WTC11 (cell line): ENCODE measurements at regions not wholly inside any gene's neighbourhood (a gene's known extent, or its start where the extent isn't known, plus 50 kb on each side); places are given as distances from the start of the nearest gene placed in this dataset.

Experiments
- ATAC-seq: fragments of 200-7000 bp; cut with Tn5 transposase; 2 replicates; pipeline ENCODE4 v1.10.0; 2021; ENCODE audit warnings: mild to moderate bottlenecking, moderate library complexity
- CTCF ChIA-PET: fragments of 300-600 bp; sonication (Branson Sonifier 250); formaldehyde crosslinking; loops from one replicate; lab custom pipeline; 2021; ENCODE audit warnings: antibody characterized with exemption; lab: Charles Lee
- POLR2A ChIA-PET: fragments of 350-600 bp; sonication (Branson Sonifier 250); formaldehyde crosslinking; loops from one replicate; lab custom pipeline; 2021; ENCODE audit warnings: antibody characterized with exemption; lab: Charles Lee
- DNase-seq: peaks from one replicate; pipeline ENCODE4 v3.0.0; 2021; ENCODE audit warnings: low spot score
- H3K27ac Mint-ChIP-seq: 2 replicates; pipeline ENCODE4 v1.8.0; 2021; ENCODE audit warnings: mixed read lengths
- H3K27me3 Mint-ChIP-seq: 2 replicates; pipeline ENCODE4 v1.8.0; 2021; ENCODE audit warnings: low read depth, mild to moderate bottlenecking, moderate library complexity, mixed read lengths
- H3K36me3 Mint-ChIP-seq: 2 replicates; pipeline ENCODE4 v1.8.0; 2021; ENCODE audit warnings: mixed read lengths
- H3K4me1 Mint-ChIP-seq: 2 replicates; pipeline ENCODE4 v1.8.0; 2022; ENCODE audit warnings: mixed read lengths
- H3K4me3 Mint-ChIP-seq: 2 replicates; pipeline ENCODE4 v1.8.0; 2021; ENCODE audit warnings: mild to moderate bottlenecking, moderate library complexity, mixed read lengths
- H3K9me3 Mint-ChIP-seq: 2 replicates; pipeline ENCODE4 v1.8.0; 2021; ENCODE audit warnings: mixed read lengths
- ATF1 ChIP-seq: sonication (generic); formaldehyde crosslinking; IDR thresholded peaks from 2 replicates; pipeline ENCODE4 v1.8.1; 2023; ENCODE audit warnings: mild to moderate bottlenecking, moderate library complexity, missing genetic modification reagents
- ATF2 ChIP-seq: sonication (generic); formaldehyde crosslinking; IDR thresholded peaks from 2 replicates; pipeline ENCODE4 v1.8.1; 2022; ENCODE audit warnings: low read depth, missing genetic modification reagents, borderline replicate concordance
- ATF6 ChIP-seq: sonication (generic); formaldehyde crosslinking; IDR thresholded peaks from 2 replicates; pipeline ENCODE4 v1.8.1; 2023; ENCODE audit warnings: mild to moderate bottlenecking, missing genetic modification reagents
- CBFB ChIP-seq: sonication (generic); formaldehyde crosslinking; IDR thresholded peaks from 2 replicates; pipeline ENCODE4 v1.8.1; 2022; ENCODE audit warnings: mild to moderate bottlenecking, low read depth, missing genetic modification reagents
- CREM ChIP-seq: sonication (generic); formaldehyde crosslinking; IDR thresholded peaks from 2 replicates; pipeline ENCODE4 v1.8.1; 2022; ENCODE audit warnings: mild to moderate bottlenecking, missing genetic modification reagents, moderate library complexity
- E2F4 ChIP-seq: sonication (generic); formaldehyde crosslinking; IDR thresholded peaks from 2 replicates; pipeline ENCODE4 v1.8.1; 2022; ENCODE audit warnings: low read depth, mild to moderate bottlenecking, moderate library complexity, missing genetic modification reagents, borderline replicate concordance
- E2F5 ChIP-seq: sonication (generic); formaldehyde crosslinking; IDR thresholded peaks from 2 replicates; pipeline ENCODE4 v1.8.1; 2022; ENCODE audit warnings: mild to moderate bottlenecking, moderate library complexity, missing genetic modification reagents
- EMX1 ChIP-seq: fragments of 250-450 bp; sonication (Bioruptor Pico); IDR thresholded peaks from 2 replicates; pipeline ENCODE4 v1.8.0; 2021; ENCODE audit warnings: mild to moderate bottlenecking
- FOXP4 ChIP-seq: sonication (generic); formaldehyde crosslinking; IDR thresholded peaks from 2 replicates; pipeline ENCODE4 v1.8.0; 2022; ENCODE audit warnings: mild to moderate bottlenecking, missing genetic modification reagents
- GABPB1 ChIP-seq: sonication (generic); formaldehyde crosslinking; IDR thresholded peaks from 2 replicates; pipeline ENCODE4 v1.8.1; 2023; ENCODE audit warnings: mild to moderate bottlenecking, missing genetic modification reagents
- GRHL2 ChIP-seq: fragments of 250-450 bp; sonication (Bioruptor Pico); IDR thresholded peaks from 2 replicates; pipeline ENCODE4 v1.8.0; 2022; ENCODE audit warnings: mild to moderate bottlenecking, moderate library complexity; ENCODE audit not compliant: insufficient replicate concordance, severe bottlenecking
- NFATC4 ChIP-seq: fragments of 250-450 bp; sonication (Bioruptor Pico); IDR thresholded peaks from 2 replicates; pipeline ENCODE4 v1.9.0; 2021; ENCODE audit warnings: mild to moderate bottlenecking
- NFYB ChIP-seq: sonication (generic); formaldehyde crosslinking; conservative IDR thresholded peaks from 2 replicates; pipeline ENCODE4 v1.8.0; 2022; ENCODE audit warnings: low read depth, missing genetic modification reagents
- OVOL2 ChIP-seq: fragments of 250-450 bp; sonication (Bioruptor Pico); IDR thresholded peaks from 2 replicates; pipeline ENCODE4 v1.9.0; 2021; ENCODE audit warnings: mild to moderate bottlenecking, borderline replicate concordance
- PREB ChIP-seq: sonication (generic); formaldehyde crosslinking; IDR thresholded peaks from 2 replicates; pipeline ENCODE4 v1.8.1; 2022; ENCODE audit warnings: mild to moderate bottlenecking, missing genetic modification reagents, moderate library complexity, borderline replicate concordance
- RORB ChIP-seq: fragments of 250-450 bp; sonication (Bioruptor Pico); IDR thresholded peaks from 2 replicates; pipeline ENCODE4 v1.9.0; 2021; ENCODE audit warnings: mild to moderate bottlenecking
- SMAD4 ChIP-seq: sonication (generic); formaldehyde crosslinking; IDR thresholded peaks from 2 replicates; pipeline ENCODE4 v1.8.0; 2022; ENCODE audit warnings: mild to moderate bottlenecking, missing genetic modification reagents
- TEAD4 ChIP-seq: sonication (generic); formaldehyde crosslinking; IDR thresholded peaks from 2 replicates; pipeline ENCODE4 v1.8.0; 2022; ENCODE audit warnings: mild to moderate bottlenecking, missing genetic modification reagents
- TP53 ChIP-seq: sonication (generic); formaldehyde crosslinking; IDR thresholded peaks from 2 replicates; pipeline ENCODE4 v1.8.1; 2023; ENCODE audit warnings: mild to moderate bottlenecking, missing genetic modification reagents
- ZMAT4 ChIP-seq: fragments of 250-450 bp; sonication (Bioruptor Pico); IDR thresholded peaks from 2 replicates; pipeline ENCODE4 v1.9.0; 2021; ENCODE audit warnings: mild to moderate bottlenecking
- ZNF121 ChIP-seq: sonication (generic); formaldehyde crosslinking; IDR thresholded peaks from 2 replicates; pipeline ENCODE4 v1.8.0; 2023; ENCODE audit warnings: missing genetic modification reagents
- ZNF219 ChIP-seq: sonication (generic); formaldehyde crosslinking; IDR thresholded peaks from 2 replicates; pipeline ENCODE4 v1.8.0; 2023; ENCODE audit warnings: missing genetic modification reagents, mild to moderate bottlenecking, borderline replicate concordance
- ZNF232 ChIP-seq: sonication (generic); formaldehyde crosslinking; IDR thresholded peaks from 2 replicates; pipeline ENCODE4 v1.8.0; 2022; ENCODE audit warnings: mild to moderate bottlenecking, missing genetic modification reagents
- ZNF396 ChIP-seq: fragments of 250-450 bp; sonication (Bioruptor Pico); IDR thresholded peaks from 2 replicates; pipeline ENCODE4 v1.8.0; 2021; ENCODE audit warnings: mild to moderate bottlenecking, moderate library complexity, borderline replicate concordance
- ZNF416 ChIP-seq: fragments of 250-450 bp; sonication (Bioruptor Pico); IDR thresholded peaks from 2 replicates; pipeline ENCODE4 v1.9.0; 2021; ENCODE audit warnings: mild to moderate bottlenecking, inconsistent platforms
- ZSCAN18 ChIP-seq: fragments of 250-450 bp; sonication (Bioruptor Pico); IDR thresholded peaks from 2 replicates; pipeline ENCODE4 v2.1.2; 2022; ENCODE audit warnings: mild to moderate bottlenecking, moderate library complexity

- TF ChIP-seq E2F4 = no peak
- no peak for TF ChIP-seq ZNF416
- no peak for TF ChIP-seq SMAD4
- TF ChIP-seq RORB = no peak
- TF ChIP-seq ATF2 (CRISPR knock-in tag) = no peak
- TF ChIP-seq ZNF219 (CRISPR knock-in tag) = no peak
- no peak for TF ChIP-seq CBFB (CRISPR knock-in tag)
- TF ChIP-seq TP53 = no peak
- TF ChIP-seq TEAD4 (CRISPR knock-in tag) = no peak
- TF ChIP-seq CREM (CRISPR knock-in tag) = no peak
- no peak for TF ChIP-seq ZNF232
- no peak for TF ChIP-seq NFATC4 (CRISPR knock-in tag)
Observed at GRCh38 chr10:83371696-83372490, 767.4 kb upstream of the GHITM start (continued).

GRCh38 chr10:83372646-83373045, 766.7 kb upstream of the GHITM start:
- Mint-ChIP-seq H3K4me3 (no peak overlapping the region), H3K4me1 (peaks cover 7% of the 10 kb centered on the region), H3K27ac (no peak overlapping the region), H3K36me3 (no peaks in the 10 kb centered on the region), H3K27me3 (no peaks in the 10 kb centered on the region), H3K9me3 (no peaks in the 10 kb centered on the region)
- DNase-seq (no peak), ATAC-seq (no peak)
- POLR2A ChIA-PET = interaction anchor here (0.6 kb wide), 1 partner anchor 448 kb away, joined by 4 read pairs; no protein-coding TSS in a partner anchor
- CTCF ChIA-PET = no interaction called here
- no peak for TF ChIP-seq GABPB1
- no peak for TF ChIP-seq TP53
- TF ChIP-seq ATF1 (CRISPR knock-in tag) = no peak
- no peak for TF ChIP-seq RORB
- TF ChIP-seq ZMAT4 (CRISPR knock-in tag) = no peak
- no peak for TF ChIP-seq ATF6
- TF ChIP-seq NFYB (CRISPR knock-in tag) = no peak
- no peak for TF ChIP-seq E2F5 (CRISPR knock-in tag)
- no peak for TF ChIP-seq GRHL2 (CRISPR knock-in tag)
- no peak for TF ChIP-seq ZSCAN18 (CRISPR knock-in tag)
- TF ChIP-seq PREB (CRISPR knock-in tag) = no peak
- TF ChIP-seq OVOL2 (CRISPR knock-in tag) = no peak
- TF ChIP-seq ZNF121 = no peak
- TF ChIP-seq ZNF396 (CRISPR knock-in tag) = no peak
- TF ChIP-seq FOXP4 = no peak
- TF ChIP-seq EMX1 = no peak
